IMR-90 (cell line): ENCODE measurements at regions not wholly inside any gene's neighbourhood (a gene's known extent, or its start where the extent isn't known, plus 50 kb on each side); places are given as distances from the start of the nearest gene placed in this dataset.

ENCODE experiments used
- FOS ChIP-seq: fragments of 150-350 bp; IDR thresholded peaks from 2 replicates; pipeline ENCODE4 v1.6.1; 2016; ENCODE audit warnings: low read depth, low read length
- POLR2A ChIP-seq: IDR thresholded peaks from 2 replicates; pipeline ENCODE4 v1.6.1; 2012; ENCODE audit warnings: mild to moderate bottlenecking, low read depth, low read length
- TF ChIP-seq, protein P1 (sequence below): conservative IDR thresholded peaks from 2 replicates; pipeline ENCODE4 v1.5.1; 2012; ENCODE audit warnings: mild to moderate bottlenecking, low read depth, low read length, improper control_type of control experiment

- TF ChIP-seq FOS, result no peak
- no peak for TF ChIP-seq POLR2A
- TF ChIP-seq, protein P1, sequence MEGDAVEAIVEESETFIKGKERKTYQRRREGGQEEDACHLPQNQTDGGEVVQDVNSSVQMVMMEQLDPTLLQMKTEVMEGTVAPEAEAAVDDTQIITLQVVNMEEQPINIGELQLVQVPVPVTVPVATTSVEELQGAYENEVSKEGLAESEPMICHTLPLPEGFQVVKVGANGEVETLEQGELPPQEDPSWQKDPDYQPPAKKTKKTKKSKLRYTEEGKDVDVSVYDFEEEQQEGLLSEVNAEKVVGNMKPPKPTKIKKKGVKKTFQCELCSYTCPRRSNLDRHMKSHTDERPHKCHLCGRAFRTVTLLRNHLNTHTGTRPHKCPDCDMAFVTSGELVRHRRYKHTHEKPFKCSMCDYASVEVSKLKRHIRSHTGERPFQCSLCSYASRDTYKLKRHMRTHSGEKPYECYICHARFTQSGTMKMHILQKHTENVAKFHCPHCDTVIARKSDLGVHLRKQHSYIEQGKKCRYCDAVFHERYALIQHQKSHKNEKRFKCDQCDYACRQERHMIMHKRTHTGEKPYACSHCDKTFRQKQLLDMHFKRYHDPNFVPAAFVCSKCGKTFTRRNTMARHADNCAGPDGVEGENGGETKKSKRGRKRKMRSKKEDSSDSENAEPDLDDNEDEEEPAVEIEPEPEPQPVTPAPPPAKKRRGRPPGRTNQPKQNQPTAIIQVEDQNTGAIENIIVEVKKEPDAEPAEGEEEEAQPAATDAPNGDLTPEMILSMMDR, result no peak
These were observed 191.1 kb downstream of the NAA11 start for GRCh38 chr4:79134767-79135166.
